H1 (cell line): ENCODE measurements at regions not wholly inside any gene's neighbourhood (a gene's known extent, or its start where the extent isn't known, plus 50 kb on each side); places are given as distances from the start of the nearest gene placed in this dataset.

Experiments used
- EP300 ChIP-seq, 2 experiments: IDR thresholded peaks; 1 replicate in 1 of 2; 2 replicates in 1 of 2; pipeline ENCODE4 v1.6.1; 2011 to 2012; ENCODE audit warnings: low read depth in 2 of 2, low read length in 2 of 2, mild to moderate bottlenecking in 2 of 2, borderline replicate concordance in 1 of 2, inconsistent platforms in 1 of 2, moderate library complexity in 1 of 2
- EZH2 ChIP-seq: fragments of 200-600 bp; sonication (generic); IDR thresholded peaks from 2 replicates; pipeline ENCODE4 v1.7.1; 2012; ENCODE audit warnings: low read depth, mild to moderate bottlenecking, moderate library complexity, low read length, inconsistent platforms; ENCODE audit not compliant: severe bottlenecking

GRCh38 chr6:23681743-23682142, 444.3 kb upstream of the NRSN1 start (continued):
- TF ChIP-seq EZH2 (no peak), EP300 (IDR thresholded peaks at IDR 0.05; ENCODE audit: borderline replicate concordance in 1 of 2, low read depth in 2 of 2, low read length in 2 of 2) (no peak)
